IMR-90 (cell line): ENCODE measurements at regions not wholly inside any gene's neighbourhood (a gene's known extent, or its start where the extent isn't known, plus 50 kb on each side); places are given as distances from the start of the nearest gene placed in this dataset.

Source experiments
- ATAC-seq: fragments of 200-7000 bp; cut with Tn5 transposase; 2 replicates; pipeline ENCODE4 v1.9.1; 2020; ENCODE audit warnings: low read depth, mild to moderate bottlenecking, moderate library complexity
- BruUV-seq: library from RNA; stranded (reverse); fragments of 400-500 nt; replicated peaks from 2 replicates; lab custom pipeline; 2021; lab: Mats Ljungman, UMichigan
- CTCF ChIA-PET: fragments of 300-600 bp; formaldehyde crosslinking; extraction: SDS; loops from one replicate; lab custom pipeline; 2021; ENCODE audit warnings: antibody characterized with exemption; lab: Yijun Ruan, JAX
- POLR2A ChIA-PET: fragments of 300-600 bp; sonication (Branson Sonifier 250); formaldehyde crosslinking; loops from one replicate; lab custom pipeline; 2022; ENCODE audit warnings: antibody characterized with exemption; ENCODE audit not compliant: unreplicated experiment; lab: Charles Lee
- DNase-seq: peaks from one replicate; pipeline ENCODE4 v3.0.0; 2013
- H2AFZ ChIP-seq: replicated peaks from 2 replicates; pipeline ENCODE3; 2013; ENCODE audit warnings: low read length, mild to moderate bottlenecking; ENCODE audit not compliant: poor library complexity
- H2AK5ac ChIP-seq: 2 replicates; pipeline ENCODE4 v1.6.1; 2013; ENCODE audit warnings: low read depth, low read length, inconsistent platforms
- H2AK9ac ChIP-seq: replicated peaks from 2 replicates; pipeline ENCODE3; 2013; ENCODE audit warnings: mild to moderate bottlenecking, low read depth, low read length, moderate library complexity; ENCODE audit not compliant: poor library complexity
- H2BK120ac ChIP-seq: 2 replicates; pipeline ENCODE4 v1.6.1; 2013; ENCODE audit warnings: low read depth, low read length, inconsistent platforms
- H2BK15ac ChIP-seq: 3 replicates; pipeline ENCODE4 v1.6.1; 2013; ENCODE audit warnings: low read depth, low read length, inconsistent platforms
- H2BK20ac ChIP-seq: 2 replicates; pipeline ENCODE4 v1.6.1; 2013; ENCODE audit warnings: low read depth, mild to moderate bottlenecking, inconsistent platforms, low read length, moderate library complexity
- H2BK5ac ChIP-seq: 2 replicates; pipeline ENCODE4 v1.6.1; 2013; ENCODE audit warnings: mild to moderate bottlenecking, low read depth, low read length, inconsistent platforms; ENCODE audit not compliant: poor library complexity, severe bottlenecking
- H3K14ac ChIP-seq: replicated peaks from 2 replicates; pipeline ENCODE4 v1.6.1; 2013; ENCODE audit warnings: low read depth, low read length, inconsistent platforms
- H3K18ac ChIP-seq: 2 replicates; pipeline ENCODE4 v1.6.1; 2013; ENCODE audit warnings: low read depth, low read length, control low read depth
- H3K23ac ChIP-seq: 2 replicates; pipeline ENCODE4 v1.6.1; 2013; ENCODE audit warnings: low read depth, low read length, inconsistent platforms
- H3K27ac ChIP-seq: 2 replicates; pipeline ENCODE4 v1.5.1; 2013; ENCODE audit warnings: mild to moderate bottlenecking, control low read depth, low read length; ENCODE audit not compliant: insufficient read depth
- H3K27me3 ChIP-seq: 2 replicates; pipeline ENCODE4 v1.6.1; 2013; ENCODE audit warnings: low read length; ENCODE audit not compliant: control insufficient read depth, insufficient read depth
- H3K36me3 ChIP-seq: 2 replicates; pipeline ENCODE4 v1.6.1; 2013; ENCODE audit warnings: low read length, mixed read lengths; ENCODE audit not compliant: control insufficient read depth, insufficient read depth
- H3K4ac ChIP-seq: 2 replicates; pipeline ENCODE4 v1.6.1; 2013; ENCODE audit warnings: low read depth, low read length, inconsistent platforms
- H3K4me1 ChIP-seq: 2 replicates; pipeline ENCODE4 v1.6.1; 2013; ENCODE audit warnings: low read length, mixed read lengths; ENCODE audit not compliant: control insufficient read depth, insufficient read depth
- H3K4me2 ChIP-seq: 2 replicates; pipeline ENCODE4 v1.6.1; 2013; ENCODE audit warnings: low read depth, mild to moderate bottlenecking, control low read depth, low read length, moderate library complexity
- H3K4me3 ChIP-seq: 2 replicates; pipeline ENCODE4 v1.5.1; 2013; ENCODE audit warnings: low read depth, mild to moderate bottlenecking, control low read depth, low read length, moderate library complexity; ENCODE audit not compliant: insufficient read depth
- H3K56ac ChIP-seq: 2 replicates; pipeline ENCODE4 v1.6.1; 2013; ENCODE audit warnings: low read length, inconsistent platforms; ENCODE audit not compliant: insufficient read depth; ENCODE audit errors: extremely low read depth
- H3K79me1 ChIP-seq, 2 experiments: 2 replicates each; pipeline ENCODE4 v1.6.1; 2013; ENCODE audit warnings: low read length in 2 of 2, inconsistent platforms in 1 of 2, low read depth in 1 of 2
- H3K9ac ChIP-seq: 2 replicates; pipeline ENCODE4 v1.6.1; 2013; ENCODE audit warnings: low read depth, low read length, control low read depth
- H3K9me1 ChIP-seq: 2 replicates; pipeline ENCODE4 v1.6.1; 2013; ENCODE audit warnings: low read length, inconsistent platforms; ENCODE audit not compliant: insufficient read depth
- H3K9me3 ChIP-seq: 2 replicates; pipeline ENCODE4 v1.6.1; 2013; ENCODE audit warnings: low read length; ENCODE audit not compliant: control insufficient read depth, insufficient read depth
- H4K20me1 ChIP-seq: 2 replicates; pipeline ENCODE4 v1.6.1; 2013; ENCODE audit warnings: low read length, inconsistent platforms; ENCODE audit not compliant: insufficient read depth
- H4K5ac ChIP-seq: 2 replicates; pipeline ENCODE4 v1.6.1; 2013; ENCODE audit warnings: mild to moderate bottlenecking, low read depth, low read length, control low read depth
- H4K8ac ChIP-seq, 2 experiments: 2 replicates each; pipeline ENCODE4 v1.6.1; 2013; ENCODE audit warnings: low read depth in 2 of 2, low read length in 2 of 2, control low read depth in 1 of 2, inconsistent platforms in 1 of 2
- H4K91ac ChIP-seq: 2 replicates; pipeline ENCODE4 v1.6.1; 2013; ENCODE audit warnings: low read depth, low read length, inconsistent platforms; ENCODE audit not compliant: insufficient read depth
- BHLHE40 ChIP-seq: fragments of 150-350 bp; IDR thresholded peaks from 2 replicates; pipeline ENCODE4 v1.6.1; 2016; ENCODE audit warnings: mild to moderate bottlenecking, low read depth, low read length
- CEBPB ChIP-seq: IDR thresholded peaks from 2 replicates; pipeline ENCODE4 v1.6.1; 2012; ENCODE audit warnings: low read depth, low read length, improper control_type of control experiment
- CHD1 ChIP-seq: IDR thresholded peaks from 2 replicates; pipeline ENCODE4 v1.6.1; 2012; ENCODE audit warnings: low read depth, low read length, improper control_type of control experiment
- FOS ChIP-seq: fragments of 150-350 bp; IDR thresholded peaks from 2 replicates; pipeline ENCODE4 v1.6.1; 2016; ENCODE audit warnings: low read depth, low read length
- MAFK ChIP-seq: IDR thresholded peaks from 2 replicates; pipeline ENCODE4 v1.6.1; 2012; ENCODE audit warnings: low read depth, low read length, improper control_type of control experiment
- MAZ ChIP-seq: IDR thresholded peaks from 2 replicates; pipeline ENCODE4 v1.6.1; 2012; ENCODE audit warnings: low read depth, mild to moderate bottlenecking, low read length, improper control_type of control experiment, moderate library complexity, borderline replicate concordance
- MXI1 ChIP-seq: IDR thresholded peaks from 2 replicates; pipeline ENCODE4 v1.6.1; 2012; ENCODE audit warnings: low read depth, mild to moderate bottlenecking, low read length, moderate library complexity, borderline replicate concordance
- NFE2L2 ChIP-seq: fragments of 150-350 bp; IDR thresholded peaks from 2 replicates; pipeline ENCODE4 v1.6.1; 2016; ENCODE audit warnings: low read depth, mild to moderate bottlenecking, low read length
- POLR2A ChIP-seq: IDR thresholded peaks from 2 replicates; pipeline ENCODE4 v1.6.1; 2012; ENCODE audit warnings: mild to moderate bottlenecking, low read depth, low read length
- RAD21 ChIP-seq: IDR thresholded peaks from 2 replicates; pipeline ENCODE4 v1.6.1; 2012; ENCODE audit warnings: low read length, improper control_type of control experiment
- RCOR1 ChIP-seq: IDR thresholded peaks from 2 replicates; pipeline ENCODE4 v1.6.1; 2012; ENCODE audit warnings: mild to moderate bottlenecking, low read length, improper control_type of control experiment; ENCODE audit not compliant: insufficient replicate concordance
- RFX5 ChIP-seq: IDR thresholded peaks from 2 replicates; pipeline ENCODE4 v1.8.0; 2012; ENCODE audit warnings: low read depth, mild to moderate bottlenecking, low read length, moderate library complexity
- SMC3 ChIP-seq: fragments of 150-350 bp; IDR thresholded peaks from 2 replicates; pipeline ENCODE4 v1.6.1; 2016; ENCODE audit warnings: low read depth, mild to moderate bottlenecking, antibody characterized with exemption, low read length, moderate library complexity
- USF2 ChIP-seq: fragments of 150-350 bp; IDR thresholded peaks from 2 replicates; pipeline ENCODE4 v1.6.1; 2017; ENCODE audit warnings: mild to moderate bottlenecking, antibody characterized with exemption, low read length, low read depth
- WGBS, 2 experiments: methylation state at CpG; one replicate each; pipeline versions ENCODE4 v1.1.5 to v1.1.7; 2013; ENCODE audit warnings: missing lambda C conversion rate in 2 of 2; ENCODE audit not compliant: insufficient read length in 1 of 2; ENCODE audit errors: extremely low coverage in 2 of 2; 5-methylcytosine and 5-hydroxymethylcytosine counted together
- dilution Hi-C: fragments of 300-500 bp; cut with HindIII; formaldehyde crosslinking; loops from one replicate; pipeline ENCODE4 v1.14.3; 2018; ENCODE audit warnings: low sequenced_read_pairs; ENCODE audit not compliant: unreplicated experiment
- in situ Hi-C: fragments of 300-500 bp; cut with MboI; formaldehyde crosslinking; loops from 3 replicates; pipeline ENCODE4 v1.14.3; 2019; ENCODE audit warnings: low sequenced_read_pairs, inconsistent platforms, mixed read lengths
- intact Hi-C: fragments of 100-400 bp; cut with micrococcal nuclease; formaldehyde crosslinking; loops from 2 replicates; pipeline ENCODE4 v1.10.0; 2022
- TF ChIP-seq, protein P1 (sequence below): conservative IDR thresholded peaks from 2 replicates; pipeline ENCODE4 v1.5.1; 2012; ENCODE audit warnings: mild to moderate bottlenecking, low read depth, low read length, improper control_type of control experiment
- TF ChIP-seq, protein P2 (sequence below): fragments of 150-350 bp; IDR thresholded peaks from 2 replicates; pipeline ENCODE4 v1.6.1; 2016; ENCODE audit warnings: low read depth, mild to moderate bottlenecking, low read length, moderate library complexity, borderline replicate concordance

- dilution Hi-C loops, result no loop called here
Observed at GRCh38 chr20:50353289-50353961, 156.8 kb upstream of the PTPN1 start.

More at GRCh38 chr20:50353289-50353961, 156.8 kb upstream of the PTPN1 start:
- no peak overlapping the region for H3K56ac ChIP-seq
- no peak overlapping the region for H3K18ac ChIP-seq
- no peak overlapping the region for H4K8ac ChIP-seq
- no TSS peak for BruUV-seq
- no peaks in the 10 kb centered on the region for H3K79me1 ChIP-seq
- no peak overlapping the region for H2BK20ac ChIP-seq
- no peak overlapping the region for H2BK5ac ChIP-seq
- no peak overlapping the region for H3K4me3 ChIP-seq
- H4K20me1 ChIP-seq, result no peaks in the 10 kb centered on the region
- no peaks in the 10 kb centered on the region for H3K27me3 ChIP-seq
- H3K14ac ChIP-seq, result no peak overlapping the region; the same call in 1 of the 2 replicates
- WGBS, 2 experiments, result 62% methylated on average over 8 of the region's 16 CpGs; no CpG with 5 or more reads in 1 of the 2 experiments
- no peak overlapping the region for H2BK120ac ChIP-seq
- H3K9me3 ChIP-seq, result no peaks in the 10 kb centered on the region
- ATAC-seq (no peak), DNase-seq (no peak)
- no peak overlapping the region for H3K4me2 ChIP-seq
- no peak overlapping the region for H2BK15ac ChIP-seq
- no peaks in the 10 kb centered on the region for H3K4me1 ChIP-seq
- intact Hi-C loops, result no loop called here
- no peaks in the 10 kb centered on the region for H3K36me3 ChIP-seq
- in situ Hi-C loops, result no loop called here
- no peak overlapping the region for H3K27ac ChIP-seq
- H3K9ac ChIP-seq, result no peak overlapping the region
- peak overlapping the region; percentile 42 for H2AK9ac ChIP-seq
- POLR2A ChIA-PET, result no interaction called here
- no peak overlapping the region for H4K91ac ChIP-seq
- no peak overlapping the region for H3K23ac ChIP-seq
- TF ChIP-seq MAFK, result no peak
- TF ChIP-seq POLR2A, result no peak
- TF ChIP-seq CEBPB, result no peak
- TF ChIP-seq RFX5, result no peak
- TF ChIP-seq USF2, result no peak
- no peak for TF ChIP-seq RAD21
- TF ChIP-seq MAZ, result no peak
- TF ChIP-seq SMC3, result no peak
- no peak for TF ChIP-seq BHLHE40
- TF ChIP-seq FOS, result no peak
- TF ChIP-seq CHD1, result no peak
- TF ChIP-seq, protein P1, sequence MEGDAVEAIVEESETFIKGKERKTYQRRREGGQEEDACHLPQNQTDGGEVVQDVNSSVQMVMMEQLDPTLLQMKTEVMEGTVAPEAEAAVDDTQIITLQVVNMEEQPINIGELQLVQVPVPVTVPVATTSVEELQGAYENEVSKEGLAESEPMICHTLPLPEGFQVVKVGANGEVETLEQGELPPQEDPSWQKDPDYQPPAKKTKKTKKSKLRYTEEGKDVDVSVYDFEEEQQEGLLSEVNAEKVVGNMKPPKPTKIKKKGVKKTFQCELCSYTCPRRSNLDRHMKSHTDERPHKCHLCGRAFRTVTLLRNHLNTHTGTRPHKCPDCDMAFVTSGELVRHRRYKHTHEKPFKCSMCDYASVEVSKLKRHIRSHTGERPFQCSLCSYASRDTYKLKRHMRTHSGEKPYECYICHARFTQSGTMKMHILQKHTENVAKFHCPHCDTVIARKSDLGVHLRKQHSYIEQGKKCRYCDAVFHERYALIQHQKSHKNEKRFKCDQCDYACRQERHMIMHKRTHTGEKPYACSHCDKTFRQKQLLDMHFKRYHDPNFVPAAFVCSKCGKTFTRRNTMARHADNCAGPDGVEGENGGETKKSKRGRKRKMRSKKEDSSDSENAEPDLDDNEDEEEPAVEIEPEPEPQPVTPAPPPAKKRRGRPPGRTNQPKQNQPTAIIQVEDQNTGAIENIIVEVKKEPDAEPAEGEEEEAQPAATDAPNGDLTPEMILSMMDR, result no peak
- TF ChIP-seq, protein P2, sequence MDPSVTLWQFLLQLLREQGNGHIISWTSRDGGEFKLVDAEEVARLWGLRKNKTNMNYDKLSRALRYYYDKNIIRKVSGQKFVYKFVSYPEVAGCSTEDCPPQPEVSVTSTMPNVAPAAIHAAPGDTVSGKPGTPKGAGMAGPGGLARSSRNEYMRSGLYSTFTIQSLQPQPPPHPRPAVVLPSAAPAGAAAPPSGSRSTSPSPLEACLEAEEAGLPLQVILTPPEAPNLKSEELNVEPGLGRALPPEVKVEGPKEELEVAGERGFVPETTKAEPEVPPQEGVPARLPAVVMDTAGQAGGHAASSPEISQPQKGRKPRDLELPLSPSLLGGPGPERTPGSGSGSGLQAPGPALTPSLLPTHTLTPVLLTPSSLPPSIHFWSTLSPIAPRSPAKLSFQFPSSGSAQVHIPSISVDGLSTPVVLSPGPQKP, result no peak
- TF ChIP-seq MXI1, result no peak
- no peak for TF ChIP-seq RCOR1
- no peak for TF ChIP-seq NFE2L2
- peak overlapping the region; percentile 58 for H2AFZ ChIP-seq
- CTCF ChIA-PET, result no interaction called here
- 0 out of 2 replicates have a peak overlapping the region, but pooled peaks have one; percentile 12 for H2AK5ac ChIP-seq
- no peak overlapping the region for H4K5ac ChIP-seq
- H3K4ac ChIP-seq, result no peak overlapping the region
- no peaks in the 10 kb centered on the region for H3K9me1 ChIP-seq
